ENCODE measurements at regions not wholly inside any gene's neighbourhood (a gene's known extent, or its start where the extent isn't known, plus 50 kb on each side); places are given as distances from the start of the nearest gene placed in this dataset.
"Not testable (repeated sequence)": the region's sequence is repeated elsewhere in the genome, so short reads cannot be mapped to it uniquely, and the experiment has no call there.

DNA sequence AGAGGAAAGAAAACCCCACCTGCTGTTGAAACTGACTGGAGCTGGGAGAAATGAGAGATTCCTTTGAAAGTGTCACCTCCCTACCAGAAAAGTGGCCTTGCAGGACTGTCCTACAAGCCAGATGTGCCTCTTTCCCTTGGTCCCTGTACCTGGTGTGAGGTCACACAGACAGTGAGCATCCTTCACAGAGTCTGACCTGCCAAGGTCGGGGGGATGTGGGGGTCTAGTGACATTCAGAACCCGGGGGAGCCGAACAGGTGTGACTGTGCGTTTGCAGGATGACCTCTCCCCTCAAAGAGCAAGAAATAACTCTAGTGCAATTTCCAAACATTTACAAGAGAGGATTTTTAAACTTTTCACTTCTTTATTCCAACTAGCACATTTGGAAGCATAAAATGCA lies 93.4 kb upstream of the ZNF479 start:
- Histone ChIP-seq H3K27ac (ENCODE audit: low read length in 2 of 2) (no peak overlapping the region), H3K9me3 (ENCODE audit: control extremely low read depth in 1 of 3, control insufficient read depth in 2 of 3, insufficient read depth in 1 of 3, low read length in 2 of 3) (peaks cover 0 to 69% (median 0%) of the 10 kb centered on the region in 3 donors), H3K9ac (ENCODE audit: low read length) (no peak overlapping the region), H3K4me1 (ENCODE audit: control insufficient read depth in 2 of 2, insufficient read depth in 2 of 2, low read length in 2 of 2) (no peaks in the 10 kb centered on the region), H2AFZ (ENCODE audit: insufficient read depth, low read depth, low read length, poor library complexity, severe bottlenecking) (no peak overlapping the region), H4K20me1 (ENCODE audit: control insufficient read depth, insufficient read depth, low read length, poor library complexity, severe bottlenecking) (no peaks in the 10 kb centered on the region), H3K4me3 (ENCODE audit: control extremely low read depth in 1 of 5, extremely low read depth in 1 of 5, insufficient read depth in 1 of 5, low read depth in 2 of 5, low read length in 4 of 5) (no peak overlapping the region), H3K36me3 (replicated peaks in 1 of 2; ENCODE audit: control extremely low read depth in 1 of 2, control insufficient read depth in 1 of 2, extremely low read depth in 1 of 2, insufficient read depth in 2 of 2, low read length in 1 of 2) (no peaks in the 10 kb centered on the region), H3K79me2 (ENCODE audit: control insufficient read depth, insufficient read depth, low read length) (no peaks in the 10 kb centered on the region), H3K4me2 (replicated peaks; ENCODE audit: low read depth, low read length, poor library complexity, severe bottlenecking) (no peak overlapping the region), H3K27me3 (replicated peaks in 1 of 4; ENCODE audit: control extremely low read depth in 1 of 4, control insufficient read depth in 3 of 4, insufficient read depth in 4 of 4, low read length in 3 of 4) (no peaks in the 10 kb centered on the region)
- no peaks in the 10 kb centered on the region for H3K27me3 Mint-ChIP-seq
- intact Hi-C loops (cut with micrococcal nuclease), result no loop called here
- TF ChIP-seq, protein P1, sequence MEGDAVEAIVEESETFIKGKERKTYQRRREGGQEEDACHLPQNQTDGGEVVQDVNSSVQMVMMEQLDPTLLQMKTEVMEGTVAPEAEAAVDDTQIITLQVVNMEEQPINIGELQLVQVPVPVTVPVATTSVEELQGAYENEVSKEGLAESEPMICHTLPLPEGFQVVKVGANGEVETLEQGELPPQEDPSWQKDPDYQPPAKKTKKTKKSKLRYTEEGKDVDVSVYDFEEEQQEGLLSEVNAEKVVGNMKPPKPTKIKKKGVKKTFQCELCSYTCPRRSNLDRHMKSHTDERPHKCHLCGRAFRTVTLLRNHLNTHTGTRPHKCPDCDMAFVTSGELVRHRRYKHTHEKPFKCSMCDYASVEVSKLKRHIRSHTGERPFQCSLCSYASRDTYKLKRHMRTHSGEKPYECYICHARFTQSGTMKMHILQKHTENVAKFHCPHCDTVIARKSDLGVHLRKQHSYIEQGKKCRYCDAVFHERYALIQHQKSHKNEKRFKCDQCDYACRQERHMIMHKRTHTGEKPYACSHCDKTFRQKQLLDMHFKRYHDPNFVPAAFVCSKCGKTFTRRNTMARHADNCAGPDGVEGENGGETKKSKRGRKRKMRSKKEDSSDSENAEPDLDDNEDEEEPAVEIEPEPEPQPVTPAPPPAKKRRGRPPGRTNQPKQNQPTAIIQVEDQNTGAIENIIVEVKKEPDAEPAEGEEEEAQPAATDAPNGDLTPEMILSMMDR (IDR thresholded peaks at IDR 0.05), result no peak
- TF ChIP-seq EZH2 (IDR thresholded peaks at IDR 0.05; ENCODE audit: borderline replicate concordance, insufficient read depth, low read depth, low read length, poor library complexity, severe bottlenecking), result no peak
- ChIA-PET POLR2A (no interaction called here), CTCF (no interaction called here)
- no peak for ATAC-seq (ENCODE audit: low read depth)
- H3K4me1 Mint-ChIP-seq, result no peaks in the 10 kb centered on the region
- no peak overlapping the region for H3K4me3 Mint-ChIP-seq
- H3K9me3 Mint-ChIP-seq (ENCODE audit: insufficient read depth), result peaks cover 8% of the 10 kb centered on the region
- DNase-seq, result no peak
- H3K27ac Mint-ChIP-seq, result no peak overlapping the region
- WGBS (ENCODE audit: insufficient coverage), result no CpG with 5 or more reads among the region's 4 CpGs

DNA sequence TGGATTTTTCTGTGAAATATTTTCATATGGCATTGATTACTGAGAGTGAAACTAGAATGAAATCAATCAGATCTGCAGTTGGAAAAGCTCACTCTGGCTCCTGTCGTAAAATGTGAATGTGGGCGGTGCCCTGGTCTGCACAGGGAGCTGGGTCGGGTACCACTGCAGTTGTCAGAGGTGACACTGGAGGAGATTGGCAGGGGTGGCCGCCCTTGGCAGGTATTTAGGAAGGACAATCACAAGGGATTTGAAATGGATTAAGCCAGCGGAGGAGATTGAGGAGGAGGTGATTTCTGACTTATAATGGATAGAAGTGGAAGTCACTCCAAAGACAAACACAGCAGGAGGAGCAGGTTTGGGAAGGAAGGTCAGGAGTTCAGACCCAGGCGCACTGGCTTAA lies 109.0 kb upstream of the ZNF479 start:
- H3K4me3 ChIP-seq (ENCODE audit: control extremely low read depth in 1 of 5, extremely low read depth in 1 of 5, insufficient read depth in 1 of 5, low read depth in 2 of 5, low read length in 4 of 5); H3K27me3 Mint-ChIP-seq; H3K27ac Mint-ChIP-seq; H3K4me3 Mint-ChIP-seq; H3K4me1 ChIP-seq (ENCODE audit: control insufficient read depth in 2 of 2, insufficient read depth in 2 of 2, low read length in 2 of 2); H3K4me1 Mint-ChIP-seq; H3K36me3 ChIP-seq (replicated peaks in 1 of 2; ENCODE audit: control extremely low read depth in 1 of 2, control insufficient read depth in 1 of 2, extremely low read depth in 1 of 2, insufficient read depth in 2 of 2, low read length in 1 of 2); H3K79me2 ChIP-seq (ENCODE audit: control insufficient read depth, insufficient read depth, low read length); CTCF ChIA-PET; H4K20me1 ChIP-seq (ENCODE audit: control insufficient read depth, insufficient read depth, low read length, poor library complexity, severe bottlenecking); H3K9ac ChIP-seq (ENCODE audit: low read length); H3K4me2 ChIP-seq (replicated peaks; ENCODE audit: low read depth, low read length, poor library complexity, severe bottlenecking); H3K27me3 ChIP-seq (replicated peaks in 1 of 4; ENCODE audit: control extremely low read depth in 1 of 4, control insufficient read depth in 3 of 4, insufficient read depth in 4 of 4, low read length in 3 of 4); ATAC-seq (ENCODE audit: low read depth); POLR2A ChIA-PET; intact Hi-C loops (cut with micrococcal nuclease); H2AFZ ChIP-seq (ENCODE audit: insufficient read depth, low read depth, low read length, poor library complexity, severe bottlenecking); H3K27ac ChIP-seq (ENCODE audit: low read length in 2 of 2); DNase-seq: not testable (repeated sequence)
- WGBS (ENCODE audit: insufficient coverage), result 85% methylated on average over 5 of the region's 6 CpGs
- H3K9me3 Mint-ChIP-seq (ENCODE audit: insufficient read depth), result peaks cover 19% of the 10 kb centered on the region
- H3K9me3 ChIP-seq (ENCODE audit: control extremely low read depth in 1 of 3, control insufficient read depth in 2 of 3, insufficient read depth in 1 of 3, low read length in 2 of 3), result peaks cover 0 to 72% (median 0%) of the 10 kb centered on the region in 3 donors

DNA sequence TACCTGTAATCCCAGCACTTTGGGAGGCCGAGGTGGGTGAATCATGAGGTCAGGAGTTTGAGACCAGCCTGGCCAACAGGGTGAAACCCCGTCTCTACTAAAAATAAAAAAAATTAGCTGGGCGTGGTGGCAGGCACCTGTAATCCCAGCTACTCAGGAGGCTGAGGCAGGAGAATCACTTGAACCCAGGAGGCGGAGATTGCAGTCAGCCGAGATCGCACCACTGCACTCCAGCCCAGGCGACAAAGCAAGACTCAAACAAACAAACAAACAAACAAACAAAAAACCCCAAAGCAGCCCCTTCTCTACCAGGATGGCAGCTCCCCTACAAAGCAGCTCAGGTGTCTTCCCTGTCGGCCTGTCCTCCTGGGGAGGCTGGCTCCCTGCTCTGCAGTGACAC lies 111.3 kb upstream of the ZNF479 start:
- H3K4me1 ChIP-seq (ENCODE audit: control insufficient read depth in 2 of 2, insufficient read depth in 2 of 2, low read length in 2 of 2); DNase-seq; H4K20me1 ChIP-seq (ENCODE audit: control insufficient read depth, insufficient read depth, low read length, poor library complexity, severe bottlenecking); CTCF ChIA-PET; H3K4me1 Mint-ChIP-seq; H3K79me2 ChIP-seq (ENCODE audit: control insufficient read depth, insufficient read depth, low read length); H3K4me3 Mint-ChIP-seq; H3K27me3 ChIP-seq (replicated peaks in 1 of 4; ENCODE audit: control extremely low read depth in 1 of 4, control insufficient read depth in 3 of 4, insufficient read depth in 4 of 4, low read length in 3 of 4); H3K27me3 Mint-ChIP-seq; H3K36me3 ChIP-seq (replicated peaks in 1 of 2; ENCODE audit: control extremely low read depth in 1 of 2, control insufficient read depth in 1 of 2, extremely low read depth in 1 of 2, insufficient read depth in 2 of 2, low read length in 1 of 2); H3K9ac ChIP-seq (ENCODE audit: low read length); H3K4me2 ChIP-seq (replicated peaks; ENCODE audit: low read depth, low read length, poor library complexity, severe bottlenecking); H3K27ac Mint-ChIP-seq; ATAC-seq (ENCODE audit: low read depth); POLR2A ChIA-PET; H2AFZ ChIP-seq (ENCODE audit: insufficient read depth, low read depth, low read length, poor library complexity, severe bottlenecking); H3K27ac ChIP-seq (ENCODE audit: low read length in 2 of 2); intact Hi-C loops (cut with micrococcal nuclease); H3K4me3 ChIP-seq (ENCODE audit: control extremely low read depth in 1 of 5, extremely low read depth in 1 of 5, insufficient read depth in 1 of 5, low read depth in 2 of 5, low read length in 4 of 5): not testable (repeated sequence)
- 67% methylated on average over 2 of the region's 8 CpGs for WGBS (ENCODE audit: insufficient coverage)
- H3K9me3 Mint-ChIP-seq (ENCODE audit: insufficient read depth), result peaks cover 22% of the 10 kb centered on the region
- H3K9me3 ChIP-seq (ENCODE audit: control extremely low read depth in 1 of 3, control insufficient read depth in 2 of 3, insufficient read depth in 1 of 3, low read length in 2 of 3), result peaks cover 0 to 70% (median 0%) of the 10 kb centered on the region in 3 donors
